HUES64 (cell line): ENCODE measurements at regions not wholly inside any gene's neighbourhood (a gene's known extent, or its start where the extent isn't known, plus 50 kb on each side); places are given as distances from the start of the nearest gene placed in this dataset.
"Not testable (repeated sequence)": the region's sequence is repeated elsewhere in the genome, so short reads cannot be mapped to it uniquely, and the experiment has no call there.

Source experiments
- H3K27ac ChIP-seq: 2 replicates; pipeline ENCODE4 v1.7.0; 2013; ENCODE audit warnings: low read depth, low read length, inconsistent platforms
- H3K27me3 ChIP-seq: 2 replicates; pipeline ENCODE4 v1.6.1; 2013; ENCODE audit warnings: mild to moderate bottlenecking, low read length; ENCODE audit not compliant: insufficient read depth
- H3K36me3 ChIP-seq: 2 replicates; pipeline ENCODE4 v1.6.1; 2013; ENCODE audit warnings: mild to moderate bottlenecking, low read length; ENCODE audit not compliant: insufficient read depth
- H3K4me1 ChIP-seq: 2 replicates; pipeline ENCODE4 v1.6.1; 2013; ENCODE audit warnings: mild to moderate bottlenecking, low read length, moderate library complexity; ENCODE audit not compliant: insufficient read depth
- H3K4me3 ChIP-seq: 2 replicates; pipeline ENCODE4 v1.5.1; 2013; ENCODE audit warnings: mild to moderate bottlenecking, low read length, moderate library complexity
- H3K9ac ChIP-seq: 2 replicates; pipeline ENCODE4 v1.6.1; 2013; ENCODE audit warnings: mild to moderate bottlenecking, low read depth, low read length
- H3K9me3 ChIP-seq: 2 replicates; pipeline ENCODE4 v1.6.1; 2013; ENCODE audit warnings: low read depth, low read length; ENCODE audit not compliant: insufficient read depth
- WGBS: fragments of 150-250, 120-280 bp; methylation state at CpG from one replicate; pipeline ENCODE4 v1.1.7; 2013; ENCODE audit warnings: missing lambda C conversion rate; 5-methylcytosine and 5-hydroxymethylcytosine counted together

DNA sequence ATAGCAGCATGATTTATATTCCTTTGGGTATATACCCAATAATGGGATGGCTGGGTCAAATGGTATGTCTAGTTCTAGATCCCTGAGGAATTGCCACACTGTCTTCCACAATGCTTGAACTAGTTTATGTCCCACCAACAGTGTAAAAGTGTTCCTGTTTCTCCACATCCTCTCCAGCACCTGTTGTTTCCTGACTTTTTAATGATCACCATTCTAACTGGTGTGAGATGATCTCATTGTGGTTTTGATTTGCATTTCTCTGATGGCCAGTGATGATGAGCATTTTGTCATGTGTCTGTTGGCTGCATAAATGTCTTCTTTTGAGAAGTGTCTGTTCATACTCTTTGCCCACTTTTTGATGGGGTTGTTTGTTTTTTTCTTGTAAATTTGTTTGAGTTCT lies 54.0 kb upstream of the GPR89A start:
- H3K9ac ChIP-seq, H3K9me3 ChIP-seq, H3K27ac ChIP-seq, H3K27me3 ChIP-seq, H3K36me3 ChIP-seq, H3K4me1 ChIP-seq, H3K4me3 ChIP-seq: not testable (repeated sequence)

DNA sequence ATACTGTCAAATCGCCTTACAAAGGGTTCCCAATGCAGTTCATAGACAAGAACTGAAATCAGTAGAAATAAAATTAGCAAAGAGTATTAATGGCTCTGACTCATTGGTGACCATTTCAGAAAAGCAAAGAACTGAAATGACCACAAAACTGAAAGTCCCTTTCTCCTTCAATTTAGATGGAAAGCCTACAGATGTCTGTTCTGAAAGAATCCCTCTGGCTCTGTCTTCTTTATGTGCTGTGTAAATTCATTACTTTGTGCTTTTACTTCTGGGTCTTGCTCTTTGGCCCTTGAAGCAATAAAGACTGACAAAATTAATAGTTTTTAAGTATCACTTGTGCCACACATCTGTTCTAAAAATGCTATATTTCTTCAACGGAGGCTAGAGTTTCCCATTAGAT lies 62.7 kb upstream of the GPR89A start:
- H3K4me1 ChIP-seq = no peaks in the 10 kb centered on the region
- no peak overlapping the region for H3K27ac ChIP-seq
- no peak overlapping the region for H3K4me3 ChIP-seq
- H3K9me3 ChIP-seq = no peaks in the 10 kb centered on the region
- 82% methylated on average over 1 of the region's 2 CpGs for WGBS
- H3K36me3 ChIP-seq = no peaks in the 10 kb centered on the region
- H3K27me3 ChIP-seq = no peaks in the 10 kb centered on the region
- H3K9ac ChIP-seq = no peak overlapping the region

DNA sequence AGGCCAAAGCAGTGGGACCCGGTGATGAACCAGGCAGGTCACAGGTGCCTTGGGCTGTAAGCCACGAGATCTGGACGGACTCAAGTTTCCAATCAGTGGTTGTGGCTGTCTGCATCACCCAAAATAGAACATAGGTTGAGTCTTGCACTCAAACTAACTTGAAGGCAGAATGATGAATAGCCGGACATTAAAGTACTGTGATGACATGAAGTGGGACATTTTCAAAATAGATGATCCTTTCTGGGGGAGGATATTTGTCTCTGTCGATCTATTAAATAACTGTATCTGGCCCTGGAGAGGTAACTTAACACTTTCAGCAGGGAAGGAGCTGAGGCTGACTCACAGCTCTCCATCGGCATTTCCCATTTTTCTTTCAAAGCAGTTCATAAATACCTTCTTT lies 66.1 kb upstream of the GPR89A start:
- H3K36me3 ChIP-seq = not testable (repeated sequence)
- WGBS = 88% methylated on average over 2 of the region's 6 CpGs

DNA sequence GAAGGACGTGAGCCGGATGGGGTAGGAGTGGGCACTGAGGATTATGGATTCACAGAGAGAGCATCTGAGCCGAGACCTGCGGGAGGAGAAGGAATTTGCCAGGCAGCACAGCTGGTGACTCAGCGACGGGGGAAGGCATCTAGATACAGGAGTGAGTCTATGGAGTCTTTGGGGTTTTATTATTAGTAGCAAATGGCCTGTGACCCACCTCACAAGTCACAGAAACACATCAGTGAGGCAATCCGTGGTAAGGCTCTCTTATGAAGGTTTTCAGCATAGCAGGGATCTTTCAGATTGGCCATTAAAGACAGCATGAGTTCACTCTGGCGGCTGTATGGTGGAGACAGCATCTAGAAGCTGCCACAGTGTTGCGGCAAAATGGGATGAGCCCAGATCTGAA lies 66.5 kb upstream of the GPR89A start:
- H3K27ac ChIP-seq, H3K9me3 ChIP-seq, H3K27me3 ChIP-seq, H3K4me3 ChIP-seq, H3K4me1 ChIP-seq, H3K36me3 ChIP-seq, H3K9ac ChIP-seq: not testable (repeated sequence)
- 38% methylated on average over 9 of the region's 9 CpGs for WGBS

More for the DNA sequence above, 66.1 kb upstream of the GPR89A start:
- H3K9me3 ChIP-seq, H3K9ac ChIP-seq, H3K4me3 ChIP-seq, H3K27me3 ChIP-seq, H3K27ac ChIP-seq, H3K4me1 ChIP-seq: not testable (repeated sequence)

DNA sequence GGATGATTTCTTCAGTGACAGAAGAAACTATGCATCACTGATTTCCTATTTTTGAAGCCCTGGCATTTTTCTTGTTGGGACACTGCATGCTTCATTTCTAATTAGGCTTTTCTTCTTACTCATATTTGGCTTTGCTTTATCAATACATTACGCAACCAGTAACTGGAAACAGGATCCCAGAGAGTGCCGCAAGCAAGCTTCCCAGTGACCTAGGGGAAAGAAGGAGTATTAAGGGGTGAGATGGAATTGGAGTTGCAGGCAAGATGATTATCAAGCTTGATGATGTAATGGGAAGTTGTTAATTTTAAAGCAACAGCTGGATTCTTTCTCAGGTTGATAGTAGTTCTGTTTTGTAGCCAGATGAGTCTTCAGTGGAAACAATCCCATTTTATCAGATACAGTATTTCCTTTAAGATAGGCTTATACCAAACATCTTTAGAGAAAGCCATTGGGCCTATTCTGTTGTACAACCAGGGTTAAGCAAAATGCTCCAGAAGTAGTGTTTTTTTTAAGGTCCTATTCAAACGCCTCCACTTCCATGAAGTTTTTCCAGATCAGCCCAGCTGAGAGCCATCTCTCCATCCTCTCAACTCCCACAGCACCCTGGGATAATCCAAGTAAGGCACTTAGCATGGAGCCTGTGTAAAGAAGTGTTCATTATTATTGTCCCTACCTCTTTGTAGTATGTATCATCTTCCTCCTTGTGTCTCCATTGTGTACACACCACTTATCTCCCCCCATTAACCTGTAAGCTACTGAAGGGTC lies 69.5 kb upstream of the GPR89A start:
- H3K4me3 ChIP-seq, H3K36me3 ChIP-seq, H3K4me1 ChIP-seq, H3K9ac ChIP-seq, H3K9me3 ChIP-seq, H3K27me3 ChIP-seq, H3K27ac ChIP-seq: not testable (repeated sequence)
- 87% methylated on average over 3 of the region's 3 CpGs for WGBS

DNA sequence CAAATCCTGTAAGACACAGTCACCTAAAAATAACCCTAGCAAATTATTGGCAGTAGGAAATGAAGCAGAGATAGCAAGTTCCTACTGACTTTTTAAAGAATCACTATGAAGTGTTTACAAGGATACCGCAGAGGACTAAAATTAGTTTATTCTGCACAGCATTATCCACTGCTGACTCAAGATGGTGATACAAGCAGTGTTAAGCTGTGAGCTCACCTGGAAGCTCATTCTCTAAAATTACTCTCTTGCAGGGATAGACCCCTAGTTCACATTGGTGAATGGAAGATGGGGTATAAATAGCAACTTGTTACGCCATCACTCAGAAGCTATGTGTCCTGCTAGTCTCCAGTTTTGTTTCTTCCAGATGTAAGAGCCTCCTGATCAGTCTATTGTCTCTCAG lies 70.8 kb upstream of the GPR89A start:
- H3K9me3 ChIP-seq = not testable (repeated sequence)
- WGBS = 94% methylated on average over 2 of the region's 2 CpGs

DNA sequence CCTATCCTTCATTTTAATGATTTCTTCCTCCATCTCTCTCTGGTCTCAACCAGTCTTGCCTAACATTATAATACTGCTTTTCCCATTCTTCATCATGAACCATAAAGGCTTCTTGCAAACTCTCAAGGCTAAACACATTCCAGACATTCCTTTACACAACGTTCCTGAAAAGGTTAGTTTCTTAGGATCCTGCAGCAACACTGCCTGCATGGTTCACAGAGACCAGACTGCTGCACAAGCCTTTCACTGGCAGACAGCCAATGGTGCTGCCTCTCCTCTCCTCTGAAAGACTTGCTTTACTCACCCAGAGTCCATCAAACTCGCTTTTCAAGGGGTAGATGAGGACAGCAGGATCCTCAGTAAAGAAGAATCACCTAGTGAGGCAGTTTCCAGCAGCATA lies 72.3 kb upstream of the GPR89A start:
- not testable (repeated sequence) for H3K9me3 ChIP-seq, H3K9ac ChIP-seq, H3K36me3 ChIP-seq, H3K4me1 ChIP-seq, H3K27me3 ChIP-seq, H3K4me3 ChIP-seq, H3K27ac ChIP-seq
- WGBS = 47% methylated on average over 1 of the region's 2 CpGs

More for the DNA sequence above, 70.8 kb upstream of the GPR89A start:
- not testable (repeated sequence) for H3K4me3 ChIP-seq, H3K9ac ChIP-seq, H3K27me3 ChIP-seq, H3K27ac ChIP-seq, H3K36me3 ChIP-seq, H3K4me1 ChIP-seq

DNA sequence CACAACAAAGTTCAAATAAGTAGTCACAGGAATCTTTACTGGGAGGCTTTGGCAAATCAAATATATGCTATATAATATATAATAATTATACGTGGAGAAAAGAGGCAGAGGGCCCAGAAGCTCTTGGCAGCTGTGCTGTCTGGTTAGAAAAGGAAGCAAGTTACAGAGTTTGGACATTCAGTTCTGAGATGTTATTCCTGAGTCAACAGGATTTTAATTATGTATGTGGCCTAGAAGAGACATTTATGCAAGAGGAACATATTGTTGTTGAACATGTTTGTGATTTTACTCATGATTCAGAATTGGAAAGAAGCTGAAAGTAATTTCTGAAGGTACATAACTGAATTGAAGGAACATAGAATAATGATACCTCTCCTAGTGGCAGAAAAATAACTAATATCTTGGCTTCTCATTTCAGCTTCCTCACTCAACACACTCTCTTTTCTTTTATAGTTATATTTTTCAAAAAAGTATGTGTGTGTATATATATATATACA lies 79.7 kb upstream of the GPR89A start:
- H3K4me3 ChIP-seq, H3K9ac ChIP-seq, H3K27ac ChIP-seq, H3K4me1 ChIP-seq, H3K9me3 ChIP-seq, H3K36me3 ChIP-seq, H3K27me3 ChIP-seq: not testable (repeated sequence)
- 75% methylated on average over 1 of the region's 1 CpG for WGBS

DNA sequence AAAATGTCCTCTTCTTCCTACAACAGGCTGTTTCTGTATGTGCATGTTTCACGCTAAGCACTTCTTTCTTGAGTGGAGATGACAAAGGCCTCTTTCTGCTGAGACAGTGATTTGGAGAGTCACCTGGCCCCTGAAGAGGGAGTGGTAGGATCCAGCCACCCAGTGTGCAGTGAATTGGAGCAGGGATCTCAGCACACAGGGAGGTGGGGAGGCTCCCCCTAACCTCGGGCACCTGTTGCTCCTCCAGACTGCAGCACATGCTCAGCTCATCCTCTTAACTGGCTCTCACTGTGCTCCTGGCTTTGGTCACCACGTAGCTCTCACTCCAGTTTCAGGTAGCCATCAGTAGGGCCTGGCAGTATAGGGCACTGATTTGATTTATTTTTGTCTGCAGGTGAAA lies 87.6 kb upstream of the GPR89A start:
- H3K27me3 ChIP-seq, H3K27ac ChIP-seq, H3K9me3 ChIP-seq, H3K4me3 ChIP-seq, H3K36me3 ChIP-seq, H3K9ac ChIP-seq, H3K4me1 ChIP-seq: not testable (repeated sequence)
- WGBS = 89% methylated on average over 3 of the region's 3 CpGs

DNA sequence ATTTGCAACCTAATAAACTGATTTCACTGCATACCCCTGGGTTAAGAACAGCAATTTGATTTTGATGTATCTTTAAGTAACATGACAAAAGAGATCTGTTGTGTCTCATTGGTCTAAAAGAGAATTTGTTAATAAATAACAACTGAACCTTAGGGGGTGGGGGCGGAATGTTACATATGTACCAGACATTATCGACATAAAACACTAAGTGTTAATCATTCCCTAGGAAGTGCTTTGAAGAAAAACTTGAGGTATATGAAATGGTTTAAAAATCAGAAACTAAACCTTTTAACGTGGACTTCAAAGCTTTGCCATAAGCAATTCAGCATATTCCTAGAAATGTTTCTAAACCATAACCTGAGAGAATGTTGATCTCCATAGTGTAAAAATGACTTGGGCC lies 88.5 kb upstream of the GPR89A start:
- H3K27me3 ChIP-seq, H3K4me1 ChIP-seq, H3K27ac ChIP-seq, H3K9me3 ChIP-seq, H3K9ac ChIP-seq, H3K36me3 ChIP-seq, H3K4me3 ChIP-seq: not testable (repeated sequence)
- no CpG with 5 or more reads among the region's 3 CpGs for WGBS

DNA sequence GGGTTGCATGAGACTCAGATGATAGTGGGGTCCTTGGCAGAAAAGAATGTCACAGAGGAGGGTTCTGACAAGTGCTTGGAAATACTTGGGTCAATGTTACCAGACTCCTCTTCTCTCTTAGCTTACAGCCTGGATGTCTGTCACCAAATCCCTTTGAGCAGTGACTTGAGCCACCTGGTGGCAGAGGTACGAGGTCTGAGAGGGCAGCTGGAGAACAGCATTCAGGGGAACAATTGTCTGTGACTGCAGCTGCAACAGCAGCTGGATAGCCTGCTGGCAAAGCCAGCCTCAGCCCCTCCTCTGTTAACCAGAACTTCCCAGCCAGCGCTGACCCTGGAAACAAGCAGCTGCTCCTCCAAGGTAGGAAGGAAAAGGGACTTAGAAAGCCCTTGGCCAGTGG lies 87.6 kb upstream of the NBPF20 start:
- not testable (repeated sequence) for H3K36me3 ChIP-seq, H3K4me3 ChIP-seq, H3K27ac ChIP-seq, H3K9ac ChIP-seq, H3K4me1 ChIP-seq, H3K9me3 ChIP-seq, H3K27me3 ChIP-seq
- 14% methylated on average over 1 of the region's 2 CpGs for WGBS

DNA sequence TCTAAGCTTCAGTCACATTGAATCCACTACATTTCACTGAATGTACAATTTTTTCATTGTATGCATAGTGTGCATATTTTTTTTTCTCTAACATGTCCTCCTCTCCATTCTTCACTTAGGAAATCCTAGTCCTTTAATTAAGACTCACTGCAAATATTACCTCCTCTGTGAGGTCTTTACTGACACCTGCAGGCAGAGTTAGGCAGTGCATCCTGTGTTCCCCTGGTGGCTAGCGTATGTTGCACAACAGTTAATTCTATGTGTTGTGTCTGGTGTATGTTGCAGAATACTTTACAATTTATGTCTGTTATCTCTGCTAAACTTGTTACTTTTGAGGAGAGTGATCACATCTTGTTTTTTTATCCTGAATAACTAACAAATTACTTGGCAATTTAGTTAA lies 82.7 kb upstream of the NBPF20 start:
- WGBS = no CpG with 5 or more reads among the region's 1 CpG

More for the DNA sequence above, 82.7 kb upstream of the NBPF20 start:
- not testable (repeated sequence) for H3K27me3 ChIP-seq, H3K4me1 ChIP-seq, H3K9ac ChIP-seq, H3K36me3 ChIP-seq, H3K27ac ChIP-seq, H3K4me3 ChIP-seq, H3K9me3 ChIP-seq
